ENCODE measurements at regions not wholly inside any gene's neighbourhood (a gene's known extent, or its start where the extent isn't known, plus 50 kb on each side); places are given as distances from the start of the nearest gene placed in this dataset.

- no peak for DNase-seq
Measured at GRCh38 chr10:2980791-2981360, 86.5 kb upstream of the PFKP start.

- DNase-seq: no peak
Measured at GRCh38 chr10:2980116-2980515, 87.2 kb upstream of the PFKP start.

GRCh38 chr10:2979306-2979705, 88.0 kb upstream of the PFKP start:
- no peak for DNase-seq

- DNase-seq: no peak
Measured at GRCh38 chr10:2978574-2979273, 88.6 kb upstream of the PFKP start.

GRCh38 chr10:2978111-2978510, 89.2 kb upstream of the PFKP start:
- DNase-seq: no peak

- no peak for DNase-seq
Measured at GRCh38 chr10:2974503-2975207, 92.7 kb upstream of the PFKP start.

- no peak for DNase-seq
Measured at GRCh38 chr10:2974083-2974482, 93.3 kb upstream of the PFKP start.

GRCh38 chr10:2972810-2973209, 94.5 kb upstream of the PFKP start:
- no peak for DNase-seq

GRCh38 chr10:2972216-2972615, 95.1 kb upstream of the PFKP start:
- DNase-seq: no peak

GRCh38 chr10:2970190-2970823, 97.0 kb upstream of the PFKP start:
- DNase-seq: no peak

GRCh38 chr10:2968401-2969058, 98.8 kb upstream of the PFKP start:
- no peak for DNase-seq

- DNase-seq: no peak
Measured at GRCh38 chr10:2966134-2966533, 101.2 kb upstream of the PFKP start.

GRCh38 chr10:2964632-2965296, 102.6 kb upstream of the PFKP start:
- DNase-seq: no peak

GRCh38 chr10:2963889-2964631, 103.3 kb upstream of the PFKP start:
- DNase-seq: no peak

GRCh38 chr10:2962194-2962593, 105.2 kb upstream of the PFKP start:
- no peak for DNase-seq

- DNase-seq: no peak
Measured at GRCh38 chr10:2958659-2959058, 108.7 kb upstream of the PFKP start.

GRCh38 chr10:2957785-2958184, 109.6 kb upstream of the PFKP start:
- no peak for DNase-seq

- no peak for DNase-seq
Measured at GRCh38 chr10:2955064-2955463, 112.3 kb upstream of the PFKP start.

- no peak for DNase-seq
Measured at GRCh38 chr10:2953495-2953894, 113.9 kb upstream of the PFKP start.

GRCh38 chr10:2951235-2951835, 116.0 kb upstream of the PFKP start:
- DNase-seq: no peak

- no peak for DNase-seq
Measured at GRCh38 chr10:2950546-2950945, 116.8 kb upstream of the PFKP start.

GRCh38 chr10:2949948-2950354, 117.4 kb upstream of the PFKP start:
- DNase-seq: peak; percentile 59
